ENCODE measurements at regions not wholly inside any gene's neighbourhood (a gene's known extent, or its start where the extent isn't known, plus 50 kb on each side); places are given as distances from the start of the nearest gene placed in this dataset.
A peak's percentile ranks its signal among the peaks of the same experiment; 100 is the strongest.

DNA sequence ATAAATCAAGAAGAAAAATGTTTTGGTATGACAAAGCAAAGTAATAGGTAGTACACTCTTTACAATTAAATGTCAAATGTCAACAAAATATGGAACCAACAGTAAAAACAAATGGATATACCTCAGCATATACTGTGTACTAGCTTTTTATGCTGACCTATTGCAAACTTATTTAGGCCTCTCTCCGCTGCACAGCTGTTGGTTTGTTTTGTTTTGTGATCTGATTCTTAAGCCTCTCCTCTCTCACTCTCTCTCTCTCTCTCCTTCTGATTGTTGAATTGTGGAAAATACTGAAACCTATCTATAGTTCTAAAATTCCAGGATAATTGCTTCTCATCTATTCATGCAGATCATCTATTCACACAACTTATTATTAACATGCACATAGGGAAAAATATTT lies 154.9 kb upstream of the ARHGAP28 start:
- DNase-seq, result no peak

DNA sequence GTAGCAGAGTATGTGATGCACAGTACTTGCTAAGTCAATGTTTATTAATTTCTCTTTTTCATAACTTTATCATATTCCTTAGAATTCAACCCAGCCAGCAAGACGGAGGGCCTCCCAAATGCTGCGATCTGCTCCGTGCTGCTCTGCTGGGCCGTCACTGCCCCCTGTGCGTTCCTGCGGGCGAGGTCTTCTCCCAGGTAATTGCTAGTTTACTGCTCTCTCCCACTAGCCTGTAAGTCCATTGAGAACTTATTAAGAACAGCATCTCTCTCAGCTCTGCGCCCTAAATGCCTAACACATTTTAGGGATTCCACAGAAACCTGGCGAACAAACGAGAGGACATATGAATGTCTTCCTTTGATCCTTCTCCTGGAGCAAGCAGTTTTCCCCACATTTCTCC lies 153.6 kb upstream of the ARHGAP28 start:
- DNase-seq, result no peak

DNA sequence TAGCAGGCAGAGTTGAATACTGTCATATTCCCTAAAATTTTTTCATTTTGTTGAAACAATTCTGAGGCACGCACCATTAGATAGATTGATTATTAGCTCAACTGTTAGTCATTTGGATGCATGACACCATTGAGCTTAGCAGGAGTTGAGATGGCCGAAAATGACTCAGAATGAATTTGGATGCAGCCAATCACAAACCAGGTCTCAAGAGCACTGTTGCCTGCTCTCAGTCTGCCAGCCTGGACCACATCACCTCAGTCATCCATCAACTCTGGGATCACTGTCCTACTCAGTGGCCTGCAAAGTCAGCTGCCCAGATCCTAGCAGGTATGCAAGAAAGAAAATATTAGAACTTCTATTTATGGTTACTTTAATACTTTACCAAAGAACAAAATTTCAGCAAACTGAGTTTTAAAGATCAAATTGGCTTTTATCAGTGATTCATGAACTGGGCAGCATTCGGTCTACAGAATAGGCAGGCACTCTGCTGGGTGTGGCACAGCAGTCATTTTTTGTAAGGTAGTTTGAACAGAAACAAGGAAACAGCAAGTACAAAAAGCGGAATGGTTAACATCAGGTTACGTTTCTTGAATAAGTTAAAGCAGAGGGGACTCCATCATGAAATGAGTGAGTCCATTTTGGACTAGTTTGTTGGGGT lies 152.7 kb upstream of the ARHGAP28 start:
- no peak for DNase-seq

DNA sequence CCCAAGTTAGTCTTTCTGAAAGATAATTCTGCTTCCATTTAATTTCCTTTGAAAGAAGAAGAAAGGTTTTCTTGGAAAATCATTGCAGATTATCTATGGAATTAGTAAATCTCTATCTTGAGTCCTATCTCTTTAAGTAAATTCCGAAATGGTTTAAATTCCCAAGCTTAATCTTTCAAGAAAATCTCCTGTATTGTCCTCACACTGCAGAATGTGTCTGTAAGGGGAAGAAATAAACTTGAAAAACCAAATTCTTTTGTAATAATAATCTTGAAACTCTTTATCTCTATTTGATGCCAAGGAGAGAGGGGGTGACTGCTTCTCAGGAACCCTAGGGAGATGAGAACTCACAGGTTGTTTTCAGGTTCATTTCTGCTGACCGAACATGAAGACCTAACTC lies 150.8 kb upstream of the ARHGAP28 start:
- no peak for DNase-seq

DNA sequence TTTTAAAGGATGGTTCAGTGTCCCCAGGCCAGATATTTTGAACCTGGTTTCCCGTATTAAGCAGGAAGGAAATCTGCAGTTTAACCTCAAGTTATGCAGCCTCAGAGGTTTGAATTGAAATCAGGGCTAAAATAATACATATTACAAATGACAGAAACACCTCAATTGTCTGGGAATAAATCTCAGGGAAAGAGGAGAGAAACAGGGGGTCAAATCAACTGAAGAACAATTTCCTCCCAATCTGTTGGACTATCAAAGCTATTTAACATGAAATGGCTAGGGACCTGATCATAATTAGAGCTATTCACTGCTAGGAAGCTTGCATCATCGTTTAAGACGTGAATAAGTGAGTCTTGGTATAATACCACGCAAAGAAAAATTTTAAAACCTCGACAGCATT lies 150.0 kb upstream of the ARHGAP28 start:
- DNase-seq, result no peak

DNA sequence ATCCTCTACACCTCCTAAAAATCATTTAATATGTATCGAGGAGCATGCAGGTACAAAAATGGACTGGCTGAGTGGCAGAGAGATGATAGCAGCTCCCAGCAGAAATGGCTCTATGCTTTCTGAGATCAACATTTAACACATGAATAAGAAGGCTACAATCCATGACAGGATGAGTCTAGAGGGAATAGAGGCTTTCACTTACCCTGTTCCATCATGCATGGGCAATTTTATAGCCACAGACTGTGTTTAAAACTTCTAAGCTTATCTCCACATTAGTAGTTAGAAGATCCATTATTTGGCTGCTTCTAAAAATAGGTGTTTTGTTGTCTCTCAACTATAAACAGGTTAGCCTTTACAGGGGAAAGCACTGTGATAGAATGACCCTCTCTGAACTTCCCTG lies 149.1 kb upstream of the ARHGAP28 start:
- no peak for DNase-seq

DNA sequence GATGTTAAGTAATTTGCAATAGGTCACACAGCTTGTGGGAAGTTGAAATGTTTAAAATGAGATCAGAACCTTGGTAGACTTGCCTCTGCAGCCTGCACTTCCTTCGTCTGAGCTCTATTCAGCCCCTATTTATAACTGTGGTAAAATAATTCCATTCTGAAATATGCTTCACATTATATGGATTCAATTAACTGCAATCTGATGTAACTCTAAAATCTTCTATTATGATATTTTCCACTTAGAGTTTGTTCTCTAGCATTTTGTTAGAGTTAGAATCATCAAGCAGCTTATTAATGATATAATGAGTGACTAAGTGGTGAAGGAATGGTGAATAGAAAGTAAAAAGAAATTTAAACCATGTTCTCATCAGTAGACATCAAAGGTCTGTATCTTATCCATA lies 139.6 kb upstream of the ARHGAP28 start:
- no peak for DNase-seq

DNA sequence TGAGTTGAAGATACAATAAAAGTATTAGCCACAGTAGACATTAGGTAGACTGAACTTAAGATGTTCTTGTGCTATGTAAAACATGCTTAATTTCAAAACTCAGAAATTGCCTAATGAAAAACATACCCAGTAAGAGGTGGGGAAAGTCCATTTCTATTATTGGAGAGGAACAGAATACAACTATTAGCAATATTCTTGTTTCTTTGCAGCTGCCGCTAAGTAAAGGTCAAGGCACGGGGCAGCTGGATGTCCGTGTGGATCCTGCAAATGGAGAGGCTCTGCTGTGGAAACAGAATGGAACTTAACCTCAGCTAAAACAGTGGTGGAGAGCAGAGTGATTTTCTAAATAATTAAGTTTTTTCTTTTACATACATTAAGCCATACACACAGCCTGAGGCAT lies 139.2 kb upstream of the ARHGAP28 start:
- DNase-seq, result no peak

DNA sequence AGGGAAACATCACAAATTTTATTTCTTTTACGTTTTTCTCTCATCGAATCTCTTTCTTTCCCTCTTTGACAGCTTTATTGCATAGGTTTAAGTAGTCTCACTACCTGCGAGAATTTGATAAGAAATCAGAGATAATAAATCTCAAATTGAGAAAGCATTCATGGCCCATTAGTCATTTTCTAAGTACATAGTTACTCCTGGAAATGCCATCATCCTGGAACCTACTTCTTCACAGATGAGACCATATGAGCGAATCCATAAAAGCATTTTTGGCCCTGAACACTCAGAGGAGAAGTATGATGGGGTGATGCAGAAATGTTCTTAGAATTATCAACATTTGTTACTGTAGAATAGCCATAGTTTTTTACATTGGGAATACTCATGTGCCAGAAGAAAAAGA lies 138.0 kb upstream of the ARHGAP28 start:
- DNase-seq, result no peak

DNA sequence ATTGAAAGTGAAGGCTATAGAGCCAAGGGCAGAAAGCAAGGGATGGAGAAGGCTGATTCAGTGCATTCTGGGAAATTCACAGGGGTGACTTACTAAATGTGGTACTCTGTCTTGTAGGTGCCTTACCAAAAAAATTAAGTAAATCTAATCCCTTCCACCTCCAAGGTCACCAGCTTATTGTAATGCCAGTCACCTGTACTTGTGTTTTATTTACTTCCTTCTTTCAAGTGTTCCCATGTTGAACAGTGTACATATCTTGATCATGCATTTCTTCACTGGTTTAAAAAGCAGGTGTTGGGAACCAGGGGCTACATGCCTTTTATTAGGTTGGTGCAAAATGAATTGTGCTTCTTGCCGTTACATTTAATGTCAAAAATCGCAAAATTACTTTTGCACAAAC lies 137.0 kb upstream of the ARHGAP28 start:
- no peak for DNase-seq

DNA sequence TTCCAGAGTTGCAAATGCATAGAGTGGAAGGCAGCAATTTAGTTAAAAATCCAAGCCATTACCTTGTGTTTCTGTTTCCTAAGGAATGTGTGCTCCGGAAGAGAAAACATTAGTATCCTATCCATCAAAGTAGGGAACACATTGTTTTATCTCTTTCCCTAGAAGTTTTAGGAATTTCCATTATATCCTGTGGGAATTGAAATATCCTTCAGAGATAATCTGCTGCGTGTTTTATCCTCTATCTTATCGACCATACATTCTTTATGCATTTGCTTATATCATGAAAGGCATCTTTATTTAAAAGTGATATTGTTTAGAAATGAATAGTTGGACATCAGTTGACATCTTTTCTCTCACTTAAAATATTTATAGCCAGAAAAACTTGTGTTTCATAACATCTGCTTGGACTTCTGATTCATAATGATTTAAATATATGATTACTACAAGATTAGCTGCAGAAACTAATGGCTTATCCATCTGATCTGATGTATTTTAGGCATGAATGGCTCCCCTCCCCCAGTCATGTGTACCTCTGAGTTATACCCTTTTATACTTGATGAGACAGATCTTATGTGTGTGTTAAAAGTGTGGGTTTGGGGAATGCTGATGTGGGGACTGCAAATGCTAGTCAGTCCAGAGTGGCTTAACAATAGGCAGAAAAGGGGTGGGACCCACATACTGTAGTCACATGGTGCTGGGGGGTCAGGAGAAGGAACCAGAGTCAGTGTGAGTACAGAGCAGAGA lies 136.2 kb upstream of the ARHGAP28 start:
- no peak for DNase-seq

DNA sequence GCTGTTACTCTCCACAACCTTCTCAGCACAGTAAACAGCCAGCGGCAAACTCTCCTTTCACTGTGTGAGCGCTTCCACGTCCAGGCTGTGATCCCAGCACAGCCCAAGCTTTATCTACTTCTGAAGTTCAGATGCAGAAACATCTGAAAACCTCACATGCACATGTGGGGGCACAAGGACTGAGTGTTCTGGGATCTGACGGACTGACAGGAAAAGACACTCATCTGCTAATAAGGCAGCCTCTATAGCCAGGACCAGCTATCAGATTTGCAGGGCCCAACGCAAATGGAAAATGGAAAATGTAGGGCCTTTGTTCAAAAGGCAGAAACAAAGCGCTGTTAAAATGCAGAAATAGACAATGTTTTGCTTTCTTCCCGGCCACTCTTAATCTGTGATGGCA lies 133.8 kb upstream of the ARHGAP28 start:
- no peak for DNase-seq

DNA sequence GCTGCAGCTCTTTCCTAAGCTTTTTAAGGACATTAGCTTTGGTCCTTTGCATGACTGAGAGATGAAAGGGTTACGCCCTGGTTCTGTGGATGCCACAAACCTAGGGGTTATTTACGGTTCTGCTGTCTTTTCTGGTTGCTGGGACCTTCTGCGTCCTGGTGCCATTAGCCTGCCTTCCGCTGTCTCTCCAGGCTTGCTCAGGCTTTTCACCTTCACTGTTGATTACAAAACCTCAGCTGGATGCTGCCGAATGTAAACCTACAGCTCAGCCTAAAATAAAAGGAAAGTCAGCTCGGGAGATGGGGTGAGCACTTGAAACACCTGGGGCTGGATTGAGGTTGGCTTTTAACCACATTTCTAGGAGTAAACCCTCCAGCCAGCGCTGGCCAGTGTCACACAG lies 130.9 kb upstream of the ARHGAP28 start:
- DNase-seq, result peak; percentile 20

DNA sequence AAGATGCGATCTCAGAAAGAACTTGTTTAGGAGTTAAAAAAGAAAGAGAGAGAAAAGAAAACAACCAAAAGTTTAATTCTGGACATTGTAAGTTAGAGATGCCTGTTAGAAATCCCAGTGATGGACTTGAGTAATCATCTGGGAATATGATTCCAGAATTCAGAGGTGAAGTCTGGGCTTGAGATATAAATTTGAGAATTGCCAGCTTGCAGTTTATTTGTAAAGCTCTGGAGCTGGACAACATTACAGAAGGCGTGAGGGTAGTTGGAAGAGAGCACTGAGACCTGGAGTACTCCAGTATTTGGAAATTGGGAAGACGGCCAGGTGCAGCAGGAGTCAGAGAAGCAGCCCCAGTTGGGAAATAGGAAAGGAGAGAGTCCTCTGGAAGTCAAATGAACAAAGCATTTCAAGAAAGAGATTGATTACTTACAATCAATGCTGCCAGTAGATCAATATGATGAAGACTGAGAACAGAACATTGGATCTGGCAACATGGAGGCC lies 128.8 kb upstream of the ARHGAP28 start:
- DNase-seq, result no peak

DNA sequence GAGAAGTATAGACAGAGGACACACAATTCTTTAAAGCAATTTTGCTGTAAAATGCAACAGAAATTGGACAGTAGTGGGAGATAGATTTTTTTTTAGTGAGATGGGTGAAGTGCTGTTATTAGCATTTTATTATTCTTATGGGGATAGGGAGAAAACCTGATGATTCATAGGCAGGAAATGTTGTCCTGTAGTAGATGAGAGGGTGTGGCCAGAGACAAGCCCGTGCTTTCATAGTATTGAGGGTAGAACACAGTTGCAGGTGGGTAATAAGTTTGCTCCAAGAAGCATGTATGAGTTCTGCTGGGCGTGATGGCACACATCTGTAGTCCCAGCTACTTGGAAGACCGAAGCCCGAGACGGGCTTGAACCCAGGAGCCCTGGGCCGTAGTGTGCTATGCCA lies 128.3 kb upstream of the ARHGAP28 start:
- no peak for DNase-seq

DNA sequence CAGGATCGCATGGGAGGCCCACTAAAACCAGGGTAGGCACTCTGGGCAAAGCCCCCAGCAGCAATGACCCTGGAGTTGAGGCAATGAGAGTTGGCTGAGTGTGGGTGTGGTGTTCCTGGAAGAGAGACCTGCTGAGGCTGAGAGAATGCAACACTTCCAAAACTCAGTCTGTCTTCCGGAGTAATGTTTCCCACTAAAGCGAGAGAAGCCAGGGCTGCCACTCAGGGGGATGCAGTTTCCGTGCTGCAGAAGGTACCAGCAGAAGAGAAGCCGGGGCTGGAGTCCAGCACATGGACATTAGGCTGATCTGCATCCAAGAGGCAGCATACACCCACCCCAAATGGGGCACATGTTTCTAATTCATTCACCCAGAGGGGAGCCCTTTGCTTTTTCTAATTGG lies 127.2 kb upstream of the ARHGAP28 start:
- no peak for DNase-seq

DNA sequence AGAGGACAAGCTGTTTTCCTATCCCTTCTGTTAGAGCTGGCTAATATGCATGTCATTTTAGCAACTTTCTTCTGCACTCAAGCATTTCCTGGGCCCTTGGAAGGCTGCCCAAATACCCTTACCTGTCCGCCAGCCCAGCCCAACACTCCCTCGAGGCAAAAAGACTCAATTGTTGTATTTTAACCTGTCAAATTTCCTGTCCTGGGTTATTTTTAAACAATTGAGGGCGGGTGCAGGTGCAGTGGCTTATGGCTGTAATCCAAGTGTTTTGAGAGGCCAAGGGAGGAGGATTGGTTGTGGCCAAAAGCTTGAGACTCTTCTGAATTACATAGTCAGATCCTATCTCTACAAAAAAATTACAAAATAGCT lies 125.0 kb upstream of the ARHGAP28 start:
- peak; percentile 59 for DNase-seq

DNA sequence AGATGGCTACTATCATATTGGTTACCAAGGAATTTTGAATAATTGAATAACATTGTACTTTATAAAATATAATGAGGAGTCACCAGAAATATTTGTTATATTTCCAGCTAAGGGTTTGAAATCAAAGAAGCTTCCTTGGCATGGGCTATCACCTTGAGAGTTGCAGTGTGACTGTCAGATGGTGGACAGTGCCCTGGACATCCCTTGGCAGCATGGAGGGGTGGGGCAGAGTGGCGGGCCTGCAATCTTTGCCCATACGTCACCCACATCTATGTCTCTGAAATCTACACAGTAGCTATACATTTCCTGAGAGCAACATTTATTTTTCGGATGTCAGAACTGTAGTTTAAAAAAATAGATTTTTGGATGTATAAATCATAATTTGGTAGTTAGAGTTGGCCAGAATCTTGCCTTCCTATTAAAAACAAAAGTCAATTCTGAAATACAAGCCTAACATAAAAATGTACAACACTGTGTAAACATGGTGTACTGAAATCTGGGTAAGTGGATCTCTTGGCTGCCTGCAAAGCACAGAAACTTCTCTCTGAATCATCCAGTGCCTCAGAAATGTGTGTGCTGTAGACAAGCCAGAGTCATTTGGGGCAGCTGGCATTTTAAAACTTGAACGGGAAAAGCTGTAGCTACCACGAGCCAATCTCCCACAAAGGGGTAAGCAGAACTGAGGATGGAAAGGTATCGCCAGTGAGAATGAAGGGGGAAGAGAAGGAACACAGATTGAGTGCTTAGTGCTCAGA lies 124.2 kb upstream of the ARHGAP28 start:
- DNase-seq, result no peak

DNA sequence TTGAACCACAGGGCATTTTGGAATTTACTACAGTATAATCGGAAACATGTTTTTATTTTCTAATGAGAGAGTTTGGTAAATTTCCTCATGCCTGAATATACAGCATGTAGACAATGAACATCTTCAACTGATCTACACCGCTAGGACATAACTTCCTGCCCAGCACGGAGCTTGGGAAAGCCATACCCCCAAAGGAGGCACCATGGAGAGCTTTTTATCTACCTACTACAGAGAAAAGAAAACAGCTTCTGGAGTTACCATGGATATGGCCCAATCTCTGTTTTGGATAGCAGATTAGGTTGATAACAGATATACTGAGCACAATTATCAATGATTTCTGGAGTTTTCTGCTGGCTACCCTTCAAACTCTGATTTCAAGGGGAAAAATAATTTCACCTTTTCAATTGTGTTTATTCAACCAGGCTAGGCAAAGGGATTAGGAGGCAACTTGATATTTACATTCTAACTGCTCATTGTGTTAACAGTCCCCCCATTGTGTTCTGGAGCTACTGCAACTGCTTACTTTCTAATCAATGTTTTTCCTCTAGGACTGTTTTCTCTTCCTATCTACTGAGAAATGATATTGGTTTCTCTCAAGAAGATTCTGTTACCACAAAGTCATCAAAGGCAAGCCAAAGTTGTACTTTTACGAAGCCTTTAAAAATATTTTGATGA lies 123.0 kb upstream of the ARHGAP28 start:
- DNase-seq, result peak; percentile 80

DNA sequence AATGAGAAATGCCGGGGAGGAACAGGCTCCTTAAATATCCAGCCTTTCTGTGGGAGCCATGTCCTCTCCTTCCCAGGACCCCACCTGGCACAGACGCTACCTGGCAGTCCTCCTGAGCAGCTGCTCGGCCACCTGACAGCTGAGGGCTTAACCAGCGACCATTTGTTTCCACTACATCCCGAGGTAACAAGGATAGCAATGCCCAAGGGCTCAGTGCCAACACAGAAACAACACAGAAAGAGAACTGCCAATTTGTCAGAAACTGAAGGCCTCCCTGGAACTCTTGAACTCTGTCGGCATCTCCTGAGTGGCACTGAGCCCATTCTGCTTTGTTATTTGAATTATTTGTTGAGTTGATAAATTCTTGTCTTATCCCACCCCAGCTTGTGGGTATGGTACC lies 122.2 kb upstream of the ARHGAP28 start:
- peak; percentile 88 for DNase-seq

DNA sequence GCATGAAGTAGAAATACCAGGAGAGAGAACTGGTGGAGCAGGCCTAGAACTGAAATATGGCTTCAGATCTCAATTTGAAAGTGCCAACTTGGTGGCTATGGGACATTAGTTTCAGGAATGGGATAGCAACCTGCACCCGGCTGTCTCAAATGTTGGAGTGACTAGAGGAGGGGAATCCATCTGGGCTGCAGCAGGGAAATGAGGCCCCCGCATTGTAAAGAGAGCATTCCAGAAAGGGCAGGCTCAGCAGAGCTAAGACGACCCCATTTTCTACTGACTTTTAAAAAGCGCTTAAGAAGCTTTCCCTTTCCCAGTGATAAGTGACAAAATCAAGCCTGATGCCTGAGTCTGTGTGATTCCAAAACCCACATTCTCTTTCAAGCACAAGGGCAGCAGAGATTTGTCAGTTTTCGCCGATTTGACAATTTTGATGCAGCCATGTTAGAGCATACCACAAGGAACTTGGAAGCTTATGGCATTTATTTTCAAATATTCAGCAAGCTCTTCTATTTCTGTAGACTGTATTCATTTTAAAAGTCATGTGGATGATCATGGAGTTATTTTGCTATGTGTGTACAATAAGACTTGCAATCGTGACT lies 119.8 kb upstream of the ARHGAP28 start:
- no peak for DNase-seq

DNA sequence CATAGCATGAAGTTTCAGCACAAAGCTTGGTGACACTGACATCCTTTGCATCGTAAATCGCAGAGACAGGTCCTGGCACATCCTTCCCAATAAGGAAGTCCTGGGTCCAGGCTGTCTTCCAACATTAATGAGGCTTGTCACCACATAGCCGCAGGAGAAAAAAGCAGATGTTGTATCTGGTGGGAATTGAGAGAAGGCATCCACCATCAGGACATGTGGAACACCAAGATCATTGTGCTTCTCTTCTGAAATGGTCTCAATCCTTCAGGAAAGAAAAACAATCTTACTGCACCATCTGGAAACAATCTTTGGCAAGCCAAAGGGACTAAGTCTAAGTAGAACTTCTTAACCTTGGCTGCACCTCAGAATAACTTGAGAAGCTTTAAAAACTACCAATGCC lies 119.0 kb upstream of the ARHGAP28 start:
- no peak for DNase-seq

DNA sequence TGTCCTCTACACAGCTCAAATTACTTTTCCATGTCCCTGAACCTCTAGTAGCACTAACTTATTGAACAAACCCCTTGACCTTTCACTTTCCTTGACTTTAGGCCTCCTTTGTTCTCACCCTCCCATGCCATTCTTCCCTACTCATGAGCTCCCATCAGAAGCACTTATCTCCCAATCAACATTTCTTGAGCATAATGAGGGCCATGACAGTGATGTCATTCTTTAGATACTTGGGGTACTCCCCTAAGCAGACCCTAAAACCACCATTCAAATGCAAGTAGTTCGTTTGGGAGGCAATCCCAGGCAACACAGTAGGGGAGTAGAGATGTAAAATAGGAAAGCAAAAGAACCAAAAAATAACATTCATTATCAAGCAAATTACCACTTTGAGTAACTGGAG lies 115.9 kb upstream of the ARHGAP28 start:
- no peak for DNase-seq

All from COR-L47 (cell line).